ENCODE measurements at regions not wholly inside any gene's neighbourhood (a gene's known extent, or its start where the extent isn't known, plus 50 kb on each side); places are given as distances from the start of the nearest gene placed in this dataset.

GRCh38 chr9:107628444-107628843 is 138.9 kb upstream of the KLF4 start:
- Histone ChIP-seq H3K4me3 (ENCODE audit: severe bottlenecking) (no peak overlapping the region), H3K4me1 (ENCODE audit: insufficient read depth, poor library complexity, severe bottlenecking) (no peaks in the 10 kb centered on the region), H3K27me3 (ENCODE audit: insufficient read depth, poor library complexity, severe bottlenecking) (no peaks in the 10 kb centered on the region), H3K9me3 (ENCODE audit: severe bottlenecking) (no peaks in the 10 kb centered on the region), H3K36me3 (ENCODE audit: low read depth) (no peaks in the 10 kb centered on the region), H3K27ac (ENCODE audit: poor library complexity, severe bottlenecking) (no peak overlapping the region)
- DNase-seq (ENCODE audit: low spot score), result no peak
- TF ChIP-seq CTCF (IDR thresholded peaks at IDR 0.05; ENCODE audit: poor library complexity, severe bottlenecking), result no peak
- ATAC-seq (ENCODE audit: low read depth), result no peak

- Histone ChIP-seq H3K4me3 (ENCODE audit: severe bottlenecking) (no peak overlapping the region), H3K4me1 (ENCODE audit: insufficient read depth, poor library complexity, severe bottlenecking) (no peaks in the 10 kb centered on the region), H3K36me3 (ENCODE audit: low read depth) (no peaks in the 10 kb centered on the region), H3K9me3 (ENCODE audit: severe bottlenecking) (no peaks in the 10 kb centered on the region), H3K27me3 (ENCODE audit: insufficient read depth, poor library complexity, severe bottlenecking) (no peaks in the 10 kb centered on the region), H3K27ac (ENCODE audit: poor library complexity, severe bottlenecking) (no peak overlapping the region)
- ATAC-seq (ENCODE audit: low read depth), result no peak
- DNase-seq (ENCODE audit: low spot score), result no peak
- TF ChIP-seq CTCF (IDR thresholded peaks at IDR 0.05; ENCODE audit: poor library complexity, severe bottlenecking), result no peak
Observed at GRCh38 chr9:107627781-107628180, 138.2 kb upstream of the KLF4 start.

GRCh38 chr9:107626118-107626517 is 136.5 kb upstream of the KLF4 start:
- no peak for DNase-seq (ENCODE audit: low spot score)
- TF ChIP-seq CTCF (IDR thresholded peaks at IDR 0.05; ENCODE audit: poor library complexity, severe bottlenecking), result no peak
- no peak for ATAC-seq (ENCODE audit: low read depth)
- Histone ChIP-seq H3K9me3 (ENCODE audit: severe bottlenecking) (no peaks in the 10 kb centered on the region), H3K27ac (ENCODE audit: poor library complexity, severe bottlenecking) (no peak overlapping the region), H3K36me3 (ENCODE audit: low read depth) (no peaks in the 10 kb centered on the region), H3K4me3 (ENCODE audit: severe bottlenecking) (no peak overlapping the region), H3K27me3 (ENCODE audit: insufficient read depth, poor library complexity, severe bottlenecking) (no peaks in the 10 kb centered on the region), H3K4me1 (ENCODE audit: insufficient read depth, poor library complexity, severe bottlenecking) (no peaks in the 10 kb centered on the region)

- no peaks in the 10 kb centered on the region for H3K27me3 ChIP-seq (ENCODE audit: insufficient read depth, poor library complexity, severe bottlenecking)
- TF ChIP-seq CTCF (IDR thresholded peaks at IDR 0.05; ENCODE audit: poor library complexity, severe bottlenecking), result no peak
- H3K4me1 ChIP-seq (ENCODE audit: insufficient read depth, poor library complexity, severe bottlenecking), result no peaks in the 10 kb centered on the region
- DNase-seq (ENCODE audit: low spot score) (no peak), ATAC-seq (ENCODE audit: low read depth) (no peak)
- no peaks in the 10 kb centered on the region for H3K9me3 ChIP-seq (ENCODE audit: severe bottlenecking)
- no peak overlapping the region for H3K4me3 ChIP-seq (ENCODE audit: severe bottlenecking)
- no peak overlapping the region for H3K27ac ChIP-seq (ENCODE audit: poor library complexity, severe bottlenecking)
- H3K36me3 ChIP-seq (ENCODE audit: low read depth), result no peaks in the 10 kb centered on the region
Observed at GRCh38 chr9:107625383-107625984, 135.9 kb upstream of the KLF4 start.

- Histone ChIP-seq H3K9me3 (ENCODE audit: severe bottlenecking) (no peaks in the 10 kb centered on the region), H3K27me3 (ENCODE audit: insufficient read depth, poor library complexity, severe bottlenecking) (no peaks in the 10 kb centered on the region), H3K36me3 (ENCODE audit: low read depth) (no peaks in the 10 kb centered on the region), H3K4me3 (ENCODE audit: severe bottlenecking) (no peak overlapping the region), H3K4me1 (ENCODE audit: insufficient read depth, poor library complexity, severe bottlenecking) (no peaks in the 10 kb centered on the region), H3K27ac (ENCODE audit: poor library complexity, severe bottlenecking) (no peak overlapping the region)
- ATAC-seq (ENCODE audit: low read depth) (peak; percentile 53; the same call in 1 of the 3 replicates), DNase-seq (ENCODE audit: low spot score) (no peak)
- no peak for TF ChIP-seq CTCF (IDR thresholded peaks at IDR 0.05; ENCODE audit: poor library complexity, severe bottlenecking)
Observed at GRCh38 chr9:107624234-107624948, 134.8 kb upstream of the KLF4 start.

Measured in RWPE2 (cell line).